ENCODE measurements at regions not wholly inside any gene's neighbourhood (a gene's known extent, or its start where the extent isn't known, plus 50 kb on each side); places are given as distances from the start of the nearest gene placed in this dataset.

DNA sequence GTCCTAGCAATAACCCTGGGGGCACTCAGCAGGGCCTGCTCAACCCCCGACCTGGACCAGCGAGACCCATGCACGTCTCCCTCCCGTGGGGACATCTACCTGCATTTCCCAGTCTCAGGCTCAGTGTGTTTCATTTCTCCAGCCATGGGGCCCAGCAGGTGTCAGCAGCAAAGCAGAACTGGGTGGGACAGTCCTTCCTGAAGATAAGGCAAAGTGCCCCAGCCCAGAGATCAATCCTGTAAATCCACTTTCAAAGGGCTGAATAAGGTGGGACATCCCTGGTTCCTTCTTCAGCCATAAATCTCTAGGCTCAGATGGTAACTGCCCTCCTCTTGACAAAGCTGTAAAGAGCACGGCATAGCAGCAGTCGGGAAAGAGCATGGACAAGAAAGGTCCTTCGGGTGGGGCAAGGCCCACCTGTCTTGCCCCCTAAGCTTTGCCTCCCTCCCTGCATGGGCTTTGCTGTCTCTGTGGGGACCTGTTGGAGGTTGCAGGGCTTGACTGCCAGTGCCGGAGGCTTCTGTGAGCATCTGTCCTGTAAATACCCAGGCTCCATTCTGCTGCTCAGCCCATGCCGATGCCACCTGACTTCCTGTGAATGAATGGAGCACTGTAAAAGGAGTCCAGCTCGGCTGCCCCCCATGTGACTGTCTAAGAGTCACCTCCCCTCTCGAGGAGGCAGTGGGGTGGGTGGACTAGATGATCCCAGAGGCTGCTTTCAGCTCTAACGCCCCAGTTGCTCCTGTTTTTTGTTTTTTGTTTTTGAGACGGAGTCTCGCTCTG, 84.8 kb upstream of the TBC1D3K start:
- Mint-ChIP-seq H3K36me3 (ENCODE audit: low read depth) (no peaks in the 10 kb centered on the region), H3K27me3 (peaks cover 21% of the 10 kb centered on the region), H3K4me1 (peaks cover 9% of the 10 kb centered on the region), H3K27ac (no peak overlapping the region), H3K9me3 (no peaks in the 10 kb centered on the region), H3K4me3 (no peak overlapping the region)
- DNase-seq, result no peak
- CTCF ChIA-PET, result no interaction called here
- POLR2A ChIA-PET, result no interaction called here

DNA sequence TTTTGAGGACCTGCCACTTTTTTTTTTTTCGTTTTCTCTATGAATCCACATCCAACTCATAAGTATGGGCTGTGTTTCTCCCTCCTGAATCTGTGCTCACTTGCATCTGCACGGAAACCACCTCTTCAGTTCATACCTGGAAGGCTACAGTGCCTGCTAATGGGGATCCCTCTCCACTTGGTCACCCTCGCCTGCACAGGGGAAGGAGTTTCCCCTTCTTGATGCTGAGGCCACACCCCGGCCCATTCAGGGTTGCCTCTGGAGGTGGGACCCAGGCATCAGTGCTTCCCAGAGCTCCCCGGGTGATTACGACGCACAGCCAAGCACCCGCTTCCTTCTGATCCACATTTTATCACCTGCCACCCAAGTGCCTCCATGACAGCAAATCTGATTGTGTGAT, 85.9 kb upstream of the TBC1D3K start:
- CTCF ChIA-PET, result no interaction called here

DNA sequence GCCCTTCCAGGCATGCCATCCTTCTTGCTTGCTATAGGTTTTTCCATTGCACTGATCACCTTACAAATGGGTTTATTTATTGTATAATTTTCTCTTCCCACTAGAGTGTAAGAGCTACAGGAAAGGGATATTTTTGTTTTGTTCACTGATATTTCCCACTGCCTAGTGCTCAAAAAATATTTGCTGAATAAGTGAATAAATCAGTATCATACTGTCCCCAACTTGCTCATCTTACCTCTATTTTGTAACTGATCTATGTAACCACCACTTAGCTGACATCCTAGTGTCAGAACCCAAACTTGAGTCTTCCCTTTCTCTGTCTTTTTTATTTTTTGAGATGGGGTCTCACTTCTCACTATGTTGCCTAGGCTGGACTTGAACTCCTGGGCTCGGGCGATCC, 87.6 kb upstream of the TBC1D3K start:
- peaks cover 25% of the 10 kb centered on the region for H3K4me1 Mint-ChIP-seq
- DNase-seq, result no peak
- no peak overlapping the region for H3K27ac Mint-ChIP-seq
- ChIA-PET POLR2A (no interaction called here), CTCF (interaction anchor here (1.4 kb wide), 1 partner anchor 12 kb away, joined by 4 read pairs; no protein-coding TSS in a partner anchor)
- no peaks in the 10 kb centered on the region for H3K9me3 Mint-ChIP-seq
- no peak overlapping the region for H3K4me3 Mint-ChIP-seq
- H3K36me3 Mint-ChIP-seq (ENCODE audit: low read depth), result no peaks in the 10 kb centered on the region
- H3K27me3 Mint-ChIP-seq, result peaks cover 19% of the 10 kb centered on the region

More for the DNA sequence above, 85.9 kb upstream of the TBC1D3K start:
- H3K4me1 Mint-ChIP-seq, result peaks cover 18% of the 10 kb centered on the region
- H3K27ac Mint-ChIP-seq, result no peak overlapping the region
- no peak for DNase-seq
- POLR2A ChIA-PET, result no interaction called here
- H3K27me3 Mint-ChIP-seq, result peaks cover 21% of the 10 kb centered on the region
- H3K4me3 Mint-ChIP-seq, result no peak overlapping the region
- no peaks in the 10 kb centered on the region for H3K36me3 Mint-ChIP-seq (ENCODE audit: low read depth)
- no peaks in the 10 kb centered on the region for H3K9me3 Mint-ChIP-seq

DNA sequence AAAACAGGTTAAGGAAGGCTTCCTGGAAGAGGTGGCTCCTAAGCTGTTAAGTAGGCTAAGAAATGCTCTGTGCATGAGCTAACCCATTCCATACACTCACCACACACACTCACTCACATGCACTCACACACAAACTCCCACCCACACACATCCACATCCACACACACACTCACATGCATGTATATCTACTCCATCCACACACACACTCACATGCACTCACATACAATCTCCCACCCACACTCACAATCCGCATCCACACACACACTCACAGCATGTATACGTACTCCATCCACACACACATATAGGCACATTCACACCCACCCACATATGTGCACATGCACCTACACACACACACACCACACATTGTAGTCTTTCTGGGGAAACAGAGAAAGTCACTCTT, 89.3 kb upstream of the HNF1B start:
- no peak overlapping the region for H3K27ac Mint-ChIP-seq
- no peak overlapping the region for H3K4me3 Mint-ChIP-seq
- ChIA-PET CTCF (interaction anchor here (1.1 to 1.2 kb wide), 3 partner anchors 10 to 81 kb away, joined by 3 read pairs; no protein-coding TSS in a partner anchor), POLR2A (no interaction called here)
- H3K36me3 Mint-ChIP-seq (ENCODE audit: low read depth), result no peaks in the 10 kb centered on the region
- H3K27me3 Mint-ChIP-seq, result peaks cover 28% of the 10 kb centered on the region
- H3K9me3 Mint-ChIP-seq, result no peaks in the 10 kb centered on the region
- no peak for DNase-seq
- H3K4me1 Mint-ChIP-seq, result peaks cover 25% of the 10 kb centered on the region

DNA sequence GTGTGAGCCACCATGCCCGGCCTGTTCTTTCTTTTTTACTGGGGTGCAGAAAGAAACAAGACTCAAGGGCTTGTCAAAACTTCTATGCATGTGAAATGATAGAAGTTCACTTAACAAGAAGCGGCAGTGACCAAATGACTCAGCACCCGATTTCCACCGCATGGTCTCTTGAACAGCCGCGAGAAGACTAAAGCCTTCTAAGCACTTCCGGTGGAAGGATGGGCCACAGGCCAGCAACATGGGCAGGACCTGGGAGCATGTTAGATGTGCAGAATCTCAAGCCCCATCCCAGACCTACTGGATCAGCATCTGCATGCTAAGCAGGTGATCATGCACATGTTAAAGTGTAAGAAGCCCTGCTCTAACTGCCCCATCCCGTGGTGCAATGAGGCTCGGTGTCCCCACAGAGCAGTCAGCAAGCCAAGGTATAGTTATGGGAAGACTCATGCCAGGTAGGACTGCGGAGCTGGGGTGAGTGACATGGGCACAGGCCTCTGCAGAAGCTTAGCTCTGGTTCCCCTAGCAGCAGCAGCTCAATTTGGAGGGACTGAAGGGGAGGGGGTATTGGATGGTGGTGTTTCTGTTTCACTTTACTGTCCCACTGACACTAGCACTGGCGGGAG, 88.5 kb upstream of the HNF1B start:
- Mint-ChIP-seq H3K27me3 (peaks cover 22% of the 10 kb centered on the region), H3K9me3 (no peaks in the 10 kb centered on the region), H3K4me1 (peaks cover 33% of the 10 kb centered on the region), H3K27ac (peak overlapping the region; percentile 32), H3K36me3 (ENCODE audit: low read depth) (no peaks in the 10 kb centered on the region), H3K4me3 (no peak overlapping the region)
- peak; percentile 38 for DNase-seq
- CTCF ChIA-PET, result interaction anchor here (1.2 kb wide), 1 partner anchor 11 kb away, joined by 3 read pairs; no protein-coding TSS in a partner anchor
- POLR2A ChIA-PET, result no interaction called here

DNA sequence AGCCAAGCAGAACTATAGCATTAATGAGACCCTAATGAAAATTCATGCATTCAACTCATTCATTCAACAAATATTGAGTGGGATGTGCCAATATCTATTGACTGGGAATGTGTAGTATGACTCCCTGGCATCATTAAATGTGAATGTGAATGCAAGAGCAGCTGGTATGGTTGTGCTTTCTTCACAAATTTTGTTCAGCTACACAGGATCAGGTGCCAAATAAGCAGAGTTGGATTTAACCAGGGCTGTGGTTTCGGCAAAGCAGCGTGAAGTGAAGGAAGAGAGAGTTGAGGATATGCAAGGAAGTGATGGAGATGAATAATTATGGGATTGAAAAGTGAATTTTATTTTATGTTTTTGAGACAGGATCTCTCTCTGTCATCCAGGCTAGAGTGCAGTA, 87.1 kb upstream of the HNF1B start:
- Mint-ChIP-seq H3K36me3 (ENCODE audit: low read depth) (no peaks in the 10 kb centered on the region), H3K27me3 (peaks cover 22% of the 10 kb centered on the region), H3K27ac (no peak overlapping the region), H3K4me3 (no peak overlapping the region), H3K9me3 (no peaks in the 10 kb centered on the region), H3K4me1 (peaks cover 38% of the 10 kb centered on the region)
- POLR2A ChIA-PET, result no interaction called here
- DNase-seq, result no peak
- CTCF ChIA-PET, result interaction anchor here (1.0 kb wide), 1 partner anchor 9 kb away, joined by 3 read pairs; no protein-coding TSS in a partner anchor

DNA sequence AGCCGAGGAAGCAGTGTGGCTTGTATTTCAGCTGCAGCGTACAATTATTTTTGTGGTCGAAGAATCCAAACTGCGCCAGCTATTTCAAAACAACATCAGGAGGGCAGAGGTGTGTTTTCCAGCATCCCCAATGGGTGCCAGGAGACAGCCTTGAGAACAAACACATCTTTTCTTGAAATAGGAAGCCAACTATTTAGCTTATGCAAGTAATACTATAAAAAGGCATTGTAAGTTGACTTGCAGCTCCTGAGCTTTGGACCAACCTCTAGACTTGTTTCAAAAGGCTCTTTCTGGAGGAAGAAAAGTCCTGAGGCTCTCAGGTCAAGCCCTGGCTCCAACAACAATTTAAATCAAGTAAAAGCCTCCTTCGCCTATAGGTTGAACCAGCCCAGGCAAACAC, 86.6 kb upstream of the HNF1B start:
- Mint-ChIP-seq H3K27ac (no peak overlapping the region), H3K27me3 (peaks cover 23% of the 10 kb centered on the region), H3K4me1 (peaks cover 38% of the 10 kb centered on the region), H3K36me3 (ENCODE audit: low read depth) (no peaks in the 10 kb centered on the region), H3K4me3 (no peak overlapping the region), H3K9me3 (no peaks in the 10 kb centered on the region)
- POLR2A ChIA-PET, result no interaction called here
- CTCF ChIA-PET, result interaction anchor here (1.0 kb wide), 1 partner anchor 8 kb away, joined by 3 read pairs; no protein-coding TSS in a partner anchor
- DNase-seq, result no peak

DNA sequence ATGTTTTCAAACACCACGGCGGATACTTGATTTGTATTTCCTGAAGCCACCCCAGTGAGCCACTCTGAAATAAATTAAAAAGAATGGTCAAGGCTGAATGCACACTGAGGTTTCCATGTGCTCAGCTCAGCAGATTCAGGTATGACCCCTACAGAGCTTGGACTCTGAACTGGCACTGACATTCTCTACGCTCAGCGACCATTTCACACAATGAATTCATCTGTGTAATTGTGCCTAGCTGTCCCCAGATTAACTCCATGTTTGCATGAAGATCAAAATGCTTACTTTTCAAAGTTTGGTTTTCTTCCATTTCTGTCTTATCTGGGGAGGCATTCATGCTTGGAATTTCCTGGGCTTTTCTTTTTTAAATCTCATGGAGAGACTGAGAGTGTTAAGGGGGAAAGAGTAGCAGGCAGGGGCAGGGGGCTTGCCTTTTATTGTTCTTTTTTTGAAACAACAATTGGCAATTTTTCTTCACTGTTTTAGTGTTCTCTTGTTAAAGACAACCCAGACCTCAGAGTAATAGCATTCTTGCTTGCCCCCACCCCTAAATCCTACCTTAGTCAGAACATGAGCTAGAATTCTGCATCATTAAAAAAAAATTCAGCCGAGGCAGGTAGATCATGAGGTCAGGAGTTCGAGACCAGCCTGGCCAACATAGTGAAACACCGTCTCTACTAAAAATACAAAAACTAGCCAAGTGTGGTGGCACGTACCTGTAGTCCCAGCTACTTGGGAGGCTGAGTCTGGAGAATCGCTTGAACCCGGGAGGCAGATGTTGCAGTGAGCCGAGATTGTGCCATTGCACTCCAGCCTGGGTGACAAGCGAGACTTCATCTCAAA, 85.5 kb upstream of the HNF1B start:
- POLR2A ChIA-PET, result no interaction called here
- H3K4me3 Mint-ChIP-seq, result no peak overlapping the region
- H3K27me3 Mint-ChIP-seq, result peaks cover 22% of the 10 kb centered on the region
- peaks cover 38% of the 10 kb centered on the region for H3K4me1 Mint-ChIP-seq
- no peak overlapping the region for H3K27ac Mint-ChIP-seq
- no peaks in the 10 kb centered on the region for H3K36me3 Mint-ChIP-seq (ENCODE audit: low read depth)
- no peak for DNase-seq
- CTCF ChIA-PET, result no interaction called here
- H3K9me3 Mint-ChIP-seq, result no peaks in the 10 kb centered on the region

DNA sequence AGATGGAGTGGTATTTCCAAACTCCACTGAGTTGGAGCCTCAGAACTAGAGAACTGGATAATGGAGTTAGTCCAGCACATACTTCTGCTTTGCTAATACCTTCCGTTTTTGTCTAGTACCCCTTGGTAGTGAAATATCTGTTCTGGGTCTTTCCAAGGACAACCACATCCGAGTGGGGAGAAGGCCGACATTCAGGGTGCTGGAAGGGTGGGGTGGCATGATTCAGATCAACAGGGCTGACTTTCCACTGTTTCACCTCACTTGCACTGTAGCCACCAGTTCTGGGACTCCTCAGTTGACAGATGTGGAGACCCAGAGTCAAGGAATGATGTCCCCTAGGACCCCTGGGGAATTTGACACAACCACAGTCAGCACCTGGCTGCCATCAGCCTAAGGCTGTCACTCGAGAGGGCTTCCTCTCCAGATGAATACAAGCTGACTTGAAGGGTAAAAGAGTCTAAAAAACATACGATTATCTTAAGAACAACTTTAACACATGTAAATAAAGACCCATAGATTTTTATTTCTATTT, 84.8 kb upstream of the HNF1B start:
- CTCF ChIA-PET, result no interaction called here
- POLR2A ChIA-PET, result no interaction called here
- H3K4me1 Mint-ChIP-seq, result peaks cover 31% of the 10 kb centered on the region

DNA sequence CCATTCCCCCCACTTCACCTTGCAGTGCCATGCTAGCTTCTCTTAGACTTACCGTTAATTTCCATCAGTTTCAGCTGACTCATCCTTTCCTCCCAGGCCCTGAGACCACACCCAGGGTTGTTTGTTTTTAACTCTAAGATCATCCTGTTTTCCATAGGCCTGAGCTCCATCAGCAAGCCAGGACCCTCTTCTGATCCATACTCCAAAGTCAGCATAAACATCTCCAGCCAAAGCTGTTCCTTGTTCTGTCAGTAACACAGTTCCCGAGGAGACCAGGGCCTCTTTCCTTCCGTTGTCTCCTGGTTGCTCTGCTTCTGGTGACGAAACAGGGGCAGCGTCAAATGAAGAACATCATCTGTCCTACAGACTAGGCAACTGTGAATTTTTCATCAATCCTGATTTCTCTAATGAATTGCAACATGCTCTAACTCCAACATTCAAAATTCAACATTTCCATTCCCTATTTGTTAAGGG, 83.8 kb upstream of the HNF1B start:
- Mint-ChIP-seq H3K9me3 (no peaks in the 10 kb centered on the region), H3K27me3 (peaks cover 20% of the 10 kb centered on the region), H3K4me1 (peaks cover 24% of the 10 kb centered on the region), H3K36me3 (ENCODE audit: low read depth) (no peaks in the 10 kb centered on the region), H3K27ac (no peak overlapping the region), H3K4me3 (no peak overlapping the region)
- ChIA-PET POLR2A (interaction anchor here (0.7 kb wide), 1 partner anchor 45 kb away, joined by 5 read pairs; no protein-coding TSS in a partner anchor), CTCF (interaction anchor here (0.6 to 1.5 kb wide), 2 partner anchors 17 to 22 kb away, joined by 3 read pairs; no protein-coding TSS in a partner anchor)
- no peak for DNase-seq

More for the DNA sequence above, 84.8 kb upstream of the HNF1B start:
- H3K4me3 Mint-ChIP-seq, result no peak overlapping the region
- no peaks in the 10 kb centered on the region for H3K36me3 Mint-ChIP-seq (ENCODE audit: low read depth)
- no peak overlapping the region for H3K27ac Mint-ChIP-seq
- no peaks in the 10 kb centered on the region for H3K9me3 Mint-ChIP-seq
- H3K27me3 Mint-ChIP-seq, result peaks cover 20% of the 10 kb centered on the region
- DNase-seq, result no peak

DNA sequence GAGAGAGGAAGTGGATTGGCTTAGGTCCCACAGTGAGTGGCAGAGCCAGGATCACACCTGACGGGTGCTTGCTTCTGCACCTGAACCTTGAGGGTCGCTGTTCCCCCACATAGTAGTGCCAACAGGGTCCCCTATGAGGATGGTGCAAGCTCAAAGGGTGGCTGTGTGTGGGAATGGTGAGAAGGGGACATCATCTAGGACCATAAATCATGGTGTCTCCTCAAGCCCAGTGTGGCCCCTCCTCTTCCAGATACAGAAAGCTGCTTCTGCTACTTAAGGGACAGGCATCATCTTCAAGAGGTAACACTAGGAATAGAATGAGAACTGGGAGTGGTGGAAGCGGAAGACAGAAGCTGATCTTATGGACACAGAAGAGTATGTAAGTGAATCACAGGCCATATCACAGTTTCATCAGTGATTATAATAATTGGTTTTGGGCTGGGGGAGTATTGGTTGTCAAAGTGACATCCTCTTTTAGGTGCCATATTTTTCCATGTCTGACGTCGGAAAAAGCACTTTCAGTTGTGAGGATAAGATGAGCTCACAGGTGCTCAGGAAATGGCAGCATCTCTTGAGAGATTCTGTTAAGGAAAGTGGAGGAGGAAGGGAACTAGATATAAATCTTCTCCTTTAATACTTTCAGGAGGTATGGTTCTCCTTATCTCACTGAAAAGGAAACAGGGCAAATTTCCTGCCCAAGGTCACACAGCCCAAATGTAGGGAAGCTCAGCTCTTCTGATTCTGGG, 83.2 kb upstream of the HNF1B start:
- Mint-ChIP-seq H3K36me3 (ENCODE audit: low read depth) (no peaks in the 10 kb centered on the region), H3K27ac (peak overlapping the region; percentile 51), H3K4me1 (peaks cover 18% of the 10 kb centered on the region), H3K4me3 (no peak overlapping the region), H3K9me3 (no peaks in the 10 kb centered on the region), H3K27me3 (peaks cover 20% of the 10 kb centered on the region)
- ChIA-PET CTCF (interaction anchor here (0.6 to 1.5 kb wide), 2 partner anchors 18 to 21 kb away, joined by 3 read pairs; no protein-coding TSS in a partner anchor), POLR2A (interaction anchor here (0.7 kb wide), 1 partner anchor 44 kb away, joined by 5 read pairs; no protein-coding TSS in a partner anchor)
- no peak for DNase-seq
